ENCODE measurements at regions not wholly inside any gene's neighbourhood (a gene's known extent, or its start where the extent isn't known, plus 50 kb on each side); places are given as distances from the start of the nearest gene placed in this dataset.

DNA sequence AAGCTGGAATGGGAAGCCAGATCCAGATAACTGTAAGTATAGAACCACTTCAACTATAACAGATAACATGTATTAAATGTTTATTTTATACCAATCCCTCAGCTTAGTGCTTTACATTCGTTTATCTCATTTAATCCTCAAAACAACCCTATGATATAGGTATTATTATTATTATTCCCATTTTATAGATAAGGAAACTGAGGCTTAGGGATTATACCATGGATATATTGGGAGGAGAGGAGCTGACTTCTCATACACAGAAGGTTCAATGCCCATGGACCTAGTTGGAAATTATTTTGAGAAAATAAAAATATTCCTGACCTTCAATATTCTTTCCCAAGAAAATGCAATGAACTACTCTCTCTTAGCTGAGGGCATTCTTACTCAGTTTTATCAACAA lies 140.4 kb upstream of the C11orf58 start:
- TF ChIP-seq, protein P1, sequence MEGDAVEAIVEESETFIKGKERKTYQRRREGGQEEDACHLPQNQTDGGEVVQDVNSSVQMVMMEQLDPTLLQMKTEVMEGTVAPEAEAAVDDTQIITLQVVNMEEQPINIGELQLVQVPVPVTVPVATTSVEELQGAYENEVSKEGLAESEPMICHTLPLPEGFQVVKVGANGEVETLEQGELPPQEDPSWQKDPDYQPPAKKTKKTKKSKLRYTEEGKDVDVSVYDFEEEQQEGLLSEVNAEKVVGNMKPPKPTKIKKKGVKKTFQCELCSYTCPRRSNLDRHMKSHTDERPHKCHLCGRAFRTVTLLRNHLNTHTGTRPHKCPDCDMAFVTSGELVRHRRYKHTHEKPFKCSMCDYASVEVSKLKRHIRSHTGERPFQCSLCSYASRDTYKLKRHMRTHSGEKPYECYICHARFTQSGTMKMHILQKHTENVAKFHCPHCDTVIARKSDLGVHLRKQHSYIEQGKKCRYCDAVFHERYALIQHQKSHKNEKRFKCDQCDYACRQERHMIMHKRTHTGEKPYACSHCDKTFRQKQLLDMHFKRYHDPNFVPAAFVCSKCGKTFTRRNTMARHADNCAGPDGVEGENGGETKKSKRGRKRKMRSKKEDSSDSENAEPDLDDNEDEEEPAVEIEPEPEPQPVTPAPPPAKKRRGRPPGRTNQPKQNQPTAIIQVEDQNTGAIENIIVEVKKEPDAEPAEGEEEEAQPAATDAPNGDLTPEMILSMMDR (conservative IDR thresholded peaks at IDR 0.05) = no peak
- no CpG with 5 or more reads among the region's 1 CpG for WGBS (ENCODE audit: extremely low coverage, insufficient read length, low lambda C conversion rate)
- no peaks in the 10 kb centered on the region for H3K9me3 Mint-ChIP-seq
- no peak overlapping the region for H3K18ac ChIP-seq (ENCODE audit: insufficient read length, low read depth, low read length)
- H3K4me1 ChIP-seq (ENCODE audit: insufficient read depth, low read length) = no peaks in the 10 kb centered on the region
- no peak for DNase-seq
- H2BK12ac ChIP-seq (ENCODE audit: insufficient read length, low read depth, low read length) = no peak overlapping the region
- H3K23ac ChIP-seq (ENCODE audit: insufficient read length, low read depth, low read length) = no peak overlapping the region
- peaks cover 78% of the 10 kb centered on the region for H3K27me3 Mint-ChIP-seq (ENCODE audit: low read depth)
- no peaks in the 10 kb centered on the region for H3K79me2 ChIP-seq (ENCODE audit: insufficient read depth, low read length)
- no peak overlapping the region for H4K8ac ChIP-seq (replicated peaks; ENCODE audit: insufficient read length, low read depth, low read length)
- H3T11ph ChIP-seq (ENCODE audit: low read length) = no peak overlapping the region
- no peak overlapping the region for H3K4me3 Mint-ChIP-seq
- no peak overlapping the region for H4K5ac ChIP-seq (ENCODE audit: insufficient read length, low read depth, low read length)
- no peaks in the 10 kb centered on the region for H3K4me1 Mint-ChIP-seq
- H3K9me3 ChIP-seq (ENCODE audit: control insufficient read depth, low read depth, low read length) = no peaks in the 10 kb centered on the region
- no peak overlapping the region for H3K14ac ChIP-seq (ENCODE audit: insufficient read depth, low read length)
- H2BK15ac ChIP-seq (ENCODE audit: low read depth, low read length) = no peak overlapping the region
- no peak overlapping the region for H3K27ac Mint-ChIP-seq
- H3K9ac ChIP-seq (ENCODE audit: extremely low read depth, insufficient read length, low read length) = no peak overlapping the region
- H3K79me1 ChIP-seq (ENCODE audit: insufficient read depth, low read depth, low read length, poor library complexity, severe bottlenecking) = no peaks in the 10 kb centered on the region
- H2BK120ac ChIP-seq (ENCODE audit: low read depth, low read length, poor library complexity, severe bottlenecking) = no peak overlapping the region
- H3K23me2 ChIP-seq (ENCODE audit: insufficient read length, low read depth, low read length, poor library complexity, severe bottlenecking) = no peaks in the 10 kb centered on the region
- H2BK20ac ChIP-seq (ENCODE audit: low read depth, low read length, poor library complexity, severe bottlenecking) = no peak overlapping the region
- H2AFZ ChIP-seq (ENCODE audit: low read length) = no peak overlapping the region
- H2BK5ac ChIP-seq (ENCODE audit: insufficient read length, low read length) = no peak overlapping the region
- no peaks in the 10 kb centered on the region for H4K20me1 ChIP-seq (ENCODE audit: control insufficient read depth, insufficient read depth, insufficient read length)
- no peaks in the 10 kb centered on the region for H3K36me3 Mint-ChIP-seq (ENCODE audit: insufficient read depth in 1 of 3, low read depth in 3 of 3)
- H3K4ac ChIP-seq (ENCODE audit: low read depth, low read length) = no peak overlapping the region
- H2AK5ac ChIP-seq (ENCODE audit: insufficient read length, low read length) = no peak overlapping the region
- H3K27ac ChIP-seq (ENCODE audit: insufficient read length, low read depth, low read length) = no peak overlapping the region
- H3K56ac ChIP-seq (ENCODE audit: insufficient read length, low read depth, low read length) = no peak overlapping the region
- H3K4me2 ChIP-seq (ENCODE audit: insufficient read depth, insufficient read length, low read length) = no peak overlapping the region
- peaks cover 9% of the 10 kb centered on the region for H3K27me3 ChIP-seq (ENCODE audit: insufficient read depth, low read length)
- H4K91ac ChIP-seq (ENCODE audit: insufficient read length, low read depth, low read length) = no peak overlapping the region

Measured in H9 (cell line).